LNCaP clone FGC (cell line): ENCODE measurements at regions not wholly inside any gene's neighbourhood (a gene's known extent, or its start where the extent isn't known, plus 50 kb on each side); places are given as distances from the start of the nearest gene placed in this dataset.

Experiments
- DNase-seq: peaks from one replicate; pipeline ENCODE4 v3.0.0-alpha.2; 2011; ENCODE audit warnings: low read depth
- H3K4me3 ChIP-seq: 2 replicates; pipeline ENCODE4 v1.5.1; 2011; ENCODE audit warnings: mild to moderate bottlenecking, low read depth, low read length, control low read depth
- TF ChIP-seq, protein P1 (sequence below): IDR thresholded peaks from 2 replicates; pipeline ENCODE4 v1.5.1; 2012; ENCODE audit warnings: mild to moderate bottlenecking; ENCODE audit not compliant: control insufficient read depth, insufficient read depth; ENCODE audit errors: extremely low read depth

DNA sequence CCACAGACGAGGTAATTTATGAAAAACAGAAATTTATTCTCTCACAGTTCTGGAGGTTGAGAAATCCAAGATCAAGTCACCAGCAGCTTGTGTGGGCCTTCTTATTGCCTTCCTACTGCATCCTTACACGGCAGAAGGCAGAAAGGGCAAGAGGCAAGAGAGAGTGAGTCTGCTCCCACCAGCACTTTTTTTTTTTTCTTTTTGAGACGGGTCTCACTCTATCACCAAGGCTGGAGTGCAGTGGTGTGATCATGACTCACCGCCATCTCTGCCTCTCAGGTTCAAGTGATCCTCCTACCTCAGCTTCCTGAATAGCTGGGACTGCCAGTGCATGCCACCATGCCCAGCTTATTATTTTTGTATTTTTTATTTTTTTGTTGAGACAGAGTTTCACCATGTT, 78.5 kb upstream of the HK2 start:
- H3K4me3 ChIP-seq: no peak overlapping the region
- DNase-seq: no peak
- TF ChIP-seq, protein P1, sequence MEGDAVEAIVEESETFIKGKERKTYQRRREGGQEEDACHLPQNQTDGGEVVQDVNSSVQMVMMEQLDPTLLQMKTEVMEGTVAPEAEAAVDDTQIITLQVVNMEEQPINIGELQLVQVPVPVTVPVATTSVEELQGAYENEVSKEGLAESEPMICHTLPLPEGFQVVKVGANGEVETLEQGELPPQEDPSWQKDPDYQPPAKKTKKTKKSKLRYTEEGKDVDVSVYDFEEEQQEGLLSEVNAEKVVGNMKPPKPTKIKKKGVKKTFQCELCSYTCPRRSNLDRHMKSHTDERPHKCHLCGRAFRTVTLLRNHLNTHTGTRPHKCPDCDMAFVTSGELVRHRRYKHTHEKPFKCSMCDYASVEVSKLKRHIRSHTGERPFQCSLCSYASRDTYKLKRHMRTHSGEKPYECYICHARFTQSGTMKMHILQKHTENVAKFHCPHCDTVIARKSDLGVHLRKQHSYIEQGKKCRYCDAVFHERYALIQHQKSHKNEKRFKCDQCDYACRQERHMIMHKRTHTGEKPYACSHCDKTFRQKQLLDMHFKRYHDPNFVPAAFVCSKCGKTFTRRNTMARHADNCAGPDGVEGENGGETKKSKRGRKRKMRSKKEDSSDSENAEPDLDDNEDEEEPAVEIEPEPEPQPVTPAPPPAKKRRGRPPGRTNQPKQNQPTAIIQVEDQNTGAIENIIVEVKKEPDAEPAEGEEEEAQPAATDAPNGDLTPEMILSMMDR: no peak

DNA sequence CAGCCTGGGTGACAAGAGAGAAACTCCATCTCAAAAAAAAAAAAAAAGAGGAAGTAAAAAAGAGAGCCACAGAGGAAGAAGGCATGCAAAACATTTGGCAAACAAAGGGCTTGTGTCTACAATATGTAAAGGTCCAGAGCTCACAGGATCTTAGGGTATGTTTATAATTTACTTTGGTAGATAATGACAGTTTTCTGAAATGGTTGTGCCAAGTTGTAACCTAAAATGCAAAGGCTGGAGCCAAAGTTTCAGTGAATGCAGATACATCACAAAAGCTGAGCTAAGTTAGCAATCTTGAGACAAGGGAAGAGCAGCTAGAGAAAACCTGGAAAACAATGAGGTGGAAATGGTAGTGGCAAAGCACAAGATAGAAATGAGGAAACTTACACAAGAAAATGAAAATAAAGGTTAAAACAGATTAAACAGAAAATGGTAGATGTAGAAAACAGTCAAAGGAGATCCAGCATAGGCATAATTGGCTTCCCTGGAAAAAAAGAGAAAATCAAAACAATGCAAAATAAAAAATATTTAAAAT, 77.5 kb upstream of the HK2 start:
- no peak for DNase-seq
- H3K4me3 ChIP-seq: no peak overlapping the region
- TF ChIP-seq, protein P1: no peak

DNA sequence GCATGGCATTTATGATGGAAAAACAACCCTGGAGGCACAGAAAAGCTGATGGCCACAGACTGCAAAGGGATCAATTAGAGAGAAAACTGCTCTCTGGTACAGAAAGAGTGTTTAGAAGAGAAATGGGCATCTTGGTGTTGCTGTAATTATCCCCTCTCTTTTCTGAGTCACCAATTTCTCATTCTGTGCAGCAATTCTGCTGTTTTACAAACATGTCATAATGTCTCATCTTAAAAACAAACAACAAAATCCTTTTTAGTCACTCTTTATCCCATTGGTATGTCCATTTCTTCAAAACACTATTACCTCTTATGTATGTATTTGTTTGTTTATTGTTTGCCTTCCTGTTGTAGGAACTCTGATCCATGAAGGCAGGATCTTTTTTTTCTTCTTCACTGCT, 73.9 kb upstream of the HK2 start:
- TF ChIP-seq, protein P1: no peak
- no peak overlapping the region for H3K4me3 ChIP-seq
- no peak for DNase-seq

DNA sequence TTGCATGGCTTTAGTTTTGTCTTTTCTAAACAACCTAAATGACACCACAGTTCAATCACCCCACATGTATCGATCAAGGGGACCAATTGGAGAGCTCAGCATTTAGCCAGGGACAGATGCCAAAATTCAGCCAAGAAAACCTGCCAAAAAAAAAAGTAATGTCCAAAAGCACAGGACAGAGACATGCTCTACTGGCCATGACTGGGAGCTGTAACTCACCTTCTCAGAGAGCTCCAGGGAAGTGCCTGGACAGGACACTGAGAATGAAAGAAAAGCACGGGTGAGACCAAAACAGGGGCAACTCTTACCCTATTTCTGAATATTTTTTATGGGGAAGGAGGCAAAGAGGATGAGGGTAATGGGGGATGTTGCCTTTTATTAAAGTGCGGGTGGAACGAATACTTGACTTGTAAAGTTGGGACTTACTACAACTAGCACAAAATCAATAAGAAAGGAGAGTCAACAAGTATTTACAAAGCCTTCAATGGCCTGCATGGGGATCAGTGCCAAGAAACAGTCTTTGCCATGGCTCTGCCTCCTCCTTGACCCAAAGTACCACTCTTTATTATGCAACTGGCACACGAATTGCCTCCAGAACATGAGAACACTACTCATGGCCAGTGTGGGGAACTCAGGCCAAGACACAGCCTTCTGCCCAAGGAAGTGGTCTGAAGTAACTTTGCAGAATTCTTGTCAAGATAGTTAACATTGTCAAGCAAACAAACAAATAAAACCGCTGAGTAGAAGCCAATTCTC, 72.9 kb upstream of the HK2 start:
- H3K4me3 ChIP-seq: no peak overlapping the region
- TF ChIP-seq, protein P1: no peak
- DNase-seq: peak; percentile 38

DNA sequence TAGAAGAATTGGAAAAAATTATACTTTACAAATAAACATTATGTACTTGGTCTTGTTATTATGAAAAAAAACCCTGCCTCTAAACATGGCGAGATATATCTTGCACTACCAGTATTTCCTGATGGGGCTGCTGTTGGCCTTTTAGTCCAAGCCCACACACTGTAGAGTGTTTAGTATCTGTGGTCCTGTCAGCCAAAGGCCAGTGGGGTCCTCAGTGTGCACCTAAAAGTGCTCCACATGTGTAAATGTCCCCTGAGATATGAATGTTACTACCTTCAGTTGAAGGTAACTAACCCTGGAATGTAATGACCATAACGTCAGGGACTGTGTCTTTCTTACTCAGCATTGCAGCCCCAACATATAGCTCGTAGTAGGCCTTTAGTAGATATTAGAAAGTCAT, 71.1 kb upstream of the HK2 start:
- no peak for DNase-seq
- H3K4me3 ChIP-seq: no peak overlapping the region
- TF ChIP-seq, protein P1: no peak

DNA sequence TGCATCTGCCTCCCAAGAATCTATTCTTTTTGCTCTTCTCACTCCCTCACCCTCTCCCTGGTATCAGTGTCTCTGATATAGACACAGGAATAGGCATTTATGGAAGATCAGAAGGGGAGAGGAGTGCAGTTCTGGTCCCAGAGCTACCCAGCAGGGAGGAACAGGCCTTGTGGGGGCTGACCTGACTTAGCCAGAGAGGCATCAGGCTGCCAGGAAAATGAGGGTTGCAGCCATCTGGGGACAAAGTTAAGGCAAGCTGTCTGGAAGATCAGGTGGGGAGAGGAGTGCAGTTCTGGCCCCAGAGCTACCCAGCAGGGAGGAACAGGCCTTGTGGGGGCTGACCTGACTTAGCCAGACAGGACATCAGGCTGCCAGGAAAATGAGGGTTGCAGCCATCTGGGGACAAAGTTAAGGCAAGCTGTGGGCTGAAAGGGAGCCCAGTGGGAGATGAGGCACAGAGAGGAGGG, 69.9 kb upstream of the HK2 start:
- TF ChIP-seq, protein P1: no peak
- no peak overlapping the region for H3K4me3 ChIP-seq
- DNase-seq: no peak
